HG03442 (cell line): ENCODE measurements at regions not wholly inside any gene's neighbourhood (a gene's known extent, or its start where the extent isn't known, plus 50 kb on each side); places are given as distances from the start of the nearest gene placed in this dataset.
A peak's percentile ranks its signal among the peaks of the same experiment; 100 is the strongest.
"Not testable (repeated sequence)": the region's sequence is repeated elsewhere in the genome, so short reads cannot be mapped to it uniquely, and the experiment has no call there.

ENCODE experiments used
- ATAC-seq: cut with Tn5 transposase; IDR thresholded peaks from one replicate; pipeline ENCODE4 v1.9.1; 2021; ENCODE audit warnings: mild to moderate bottlenecking, moderate library complexity; ENCODE audit not compliant: unreplicated experiment

DNA sequence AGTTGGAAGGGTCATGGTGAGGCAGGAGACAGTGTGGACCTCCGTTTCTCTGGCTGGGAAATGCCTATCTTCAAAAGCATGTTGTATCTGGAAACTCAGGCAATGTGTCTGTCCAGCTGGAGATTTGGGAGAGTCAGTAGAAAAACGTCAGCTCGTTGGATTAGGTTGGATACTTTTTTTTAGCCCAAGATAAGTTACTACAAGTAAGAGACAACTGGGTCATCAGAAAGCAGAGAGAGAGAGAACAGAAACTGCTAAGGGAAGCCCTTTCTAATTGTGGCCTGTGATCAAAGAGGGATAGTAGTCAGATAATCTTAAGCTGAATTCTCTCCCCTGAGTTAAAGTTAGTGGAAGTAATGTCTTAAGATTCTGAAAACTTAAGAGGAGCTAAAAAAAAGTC is 78.9 kb upstream of the ZNF280D start:
- no peak for ATAC-seq

DNA sequence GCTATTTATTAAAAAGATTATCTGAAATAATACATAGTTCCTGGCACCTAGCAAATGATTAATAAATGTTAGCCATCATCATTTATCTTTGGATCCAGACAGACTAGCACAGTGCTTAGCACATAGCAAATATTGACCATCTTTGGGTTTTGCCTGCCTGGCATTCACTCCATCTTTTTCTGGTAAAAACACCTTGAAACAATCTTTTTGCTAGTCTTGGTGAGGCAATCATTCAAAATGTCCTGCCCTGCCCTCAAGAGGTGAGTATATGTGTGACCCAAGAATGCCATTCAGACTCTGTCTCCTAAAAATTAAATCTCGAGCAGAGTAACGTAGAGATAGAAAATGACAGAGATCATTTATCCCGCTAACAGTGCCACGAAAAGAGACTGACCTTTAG is 78.3 kb upstream of the ZNF280D start:
- no peak for ATAC-seq

DNA sequence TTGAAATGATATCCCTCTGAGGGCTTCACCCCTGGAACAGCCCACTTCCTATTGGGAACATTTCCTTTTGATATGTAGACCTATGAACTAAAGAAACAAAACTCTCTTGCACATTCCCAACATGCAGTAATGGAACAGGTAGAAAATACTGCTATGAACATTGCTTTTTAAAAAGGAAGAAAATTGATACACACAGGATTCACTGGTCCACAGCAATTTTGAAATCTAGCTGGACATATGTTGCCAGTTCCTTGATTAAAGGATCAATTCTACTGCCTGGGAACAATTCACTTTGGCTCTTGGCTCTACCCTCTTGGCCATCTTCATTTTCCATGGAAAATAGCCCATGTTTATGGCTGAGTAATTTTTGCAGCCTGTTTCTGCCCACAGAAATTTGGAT is 74.9 kb upstream of the ZNF280D start:
- ATAC-seq, result no peak

DNA sequence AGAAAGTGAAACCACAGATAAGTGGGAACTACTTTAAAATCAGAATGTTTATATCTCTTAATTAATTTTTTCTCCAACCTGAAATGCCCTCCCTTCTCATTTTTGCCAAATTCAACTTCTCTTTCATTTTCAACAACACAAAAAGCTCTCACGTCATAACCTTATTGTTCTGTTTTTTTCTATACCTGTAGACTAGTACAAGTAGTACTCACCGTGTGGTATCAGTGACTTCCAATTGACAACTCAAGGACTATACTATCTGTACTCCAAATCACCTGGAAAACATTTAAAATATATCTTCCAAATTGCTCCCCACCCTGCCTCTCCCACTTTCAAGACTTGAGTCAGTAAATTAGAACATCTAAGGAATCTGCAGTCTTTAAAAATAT is 72.8 kb upstream of the ZNF280D start:
- no peak for ATAC-seq

DNA sequence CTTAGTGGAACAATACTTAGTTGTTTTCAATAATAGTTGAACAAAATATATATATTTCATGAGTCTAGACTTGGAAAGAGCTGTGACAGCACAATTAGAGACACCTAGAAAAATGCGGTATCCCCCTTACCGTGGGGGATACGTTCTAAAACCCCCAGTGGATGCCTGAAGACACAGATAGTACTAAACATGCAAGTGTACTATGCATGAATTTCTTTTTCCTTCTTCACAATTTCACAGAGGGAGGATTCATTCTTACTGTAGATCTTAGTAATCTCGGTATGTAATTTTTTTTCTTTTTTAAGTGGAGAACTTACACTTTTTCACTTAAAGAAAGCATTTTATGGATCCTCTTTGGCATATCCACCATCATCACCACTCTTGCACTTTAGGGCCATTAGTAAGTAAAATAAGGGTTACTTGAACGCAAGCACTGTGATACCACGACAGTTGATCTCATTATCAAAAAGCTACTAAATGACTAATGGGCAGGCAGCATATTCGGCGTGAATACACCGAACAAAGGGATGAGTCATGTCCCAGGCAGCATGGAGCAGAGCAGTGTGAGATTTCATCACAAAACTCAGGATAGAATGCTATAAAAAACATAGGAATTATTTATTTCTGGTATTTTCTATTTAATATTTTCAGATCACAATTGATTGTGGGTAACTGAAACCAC is 72.3 kb upstream of the ZNF280D start:
- ATAC-seq, result peak; percentile 82

DNA sequence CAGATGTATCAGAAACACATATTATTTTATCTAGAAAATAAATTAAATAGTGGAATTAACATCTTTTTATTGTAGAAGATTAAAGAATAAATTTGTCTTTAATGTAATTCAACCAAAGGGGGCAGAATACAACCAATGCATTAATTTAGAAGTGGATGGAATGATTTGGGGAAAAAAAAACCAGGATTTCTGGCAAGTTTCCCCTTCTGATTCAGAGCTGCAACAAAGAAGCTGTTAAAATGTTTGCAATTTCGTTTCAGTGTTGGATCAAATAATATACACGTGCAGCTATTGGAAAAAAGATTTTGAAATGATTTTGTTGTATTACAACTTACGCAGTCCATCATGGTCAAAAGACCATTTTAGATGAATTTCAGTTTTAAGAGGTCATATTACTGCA is 71.6 kb upstream of the ZNF280D start:
- no peak for ATAC-seq

DNA sequence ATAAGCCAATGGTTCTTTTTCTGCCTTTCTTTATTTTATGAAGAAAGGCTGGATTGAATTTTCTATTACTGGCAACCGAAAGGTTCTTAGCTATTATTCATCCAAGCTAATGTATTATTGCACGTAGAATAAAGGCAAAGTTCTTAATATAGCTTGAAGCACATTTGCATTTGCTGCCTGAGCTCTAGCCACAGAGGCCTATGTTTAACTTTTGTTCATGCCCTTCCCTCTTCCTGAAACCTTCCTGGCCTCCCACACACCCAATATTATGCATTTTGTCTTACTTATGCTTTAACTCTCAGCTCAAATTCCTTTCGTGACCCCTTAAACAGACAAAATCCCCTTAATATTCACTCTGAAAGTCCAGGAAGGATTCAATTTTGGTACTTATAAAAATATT is 71.0 kb upstream of the ZNF280D start:
- peak; percentile 44 for ATAC-seq

DNA sequence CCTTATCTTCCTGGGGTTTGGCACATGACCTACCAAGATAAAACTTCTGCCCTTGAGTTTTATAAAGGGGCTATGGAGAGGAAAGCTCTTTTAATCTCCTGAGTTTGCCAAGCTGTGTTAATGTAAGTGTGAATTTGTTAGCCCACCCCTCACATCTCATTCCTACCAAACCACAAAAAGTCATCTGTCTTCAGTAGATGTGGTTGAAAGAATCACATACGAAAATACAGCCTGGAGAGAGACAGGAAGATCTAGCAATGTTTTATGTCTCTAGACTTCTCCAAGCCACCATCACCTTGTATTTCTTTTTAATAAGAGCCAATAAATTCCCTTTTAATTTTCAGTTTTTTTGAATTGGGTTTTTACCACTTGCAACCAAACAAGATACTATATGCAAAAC is 68.9 kb upstream of the ZNF280D start:
- ATAC-seq, result no peak

DNA sequence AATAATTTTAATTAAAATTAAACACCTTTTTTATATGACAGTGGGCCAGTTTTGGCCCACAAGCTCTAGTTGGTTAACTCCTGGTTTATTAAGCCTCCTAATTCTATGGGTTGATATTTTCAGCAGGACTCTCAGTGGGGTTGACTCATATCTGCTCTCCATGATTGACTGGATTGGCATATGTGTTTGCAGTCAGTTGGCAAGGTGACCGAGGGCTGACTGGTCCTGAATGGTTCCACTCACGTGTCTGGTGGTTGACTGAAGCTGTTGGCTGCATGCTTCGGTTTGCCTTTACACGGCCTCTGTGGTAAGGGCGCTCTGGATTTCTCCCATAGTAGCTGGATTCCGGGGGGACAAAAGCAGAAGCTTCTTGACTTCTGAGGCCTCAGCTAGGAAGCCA is 65.3 kb upstream of the ZNF280D start:
- peak; percentile 96 for ATAC-seq

DNA sequence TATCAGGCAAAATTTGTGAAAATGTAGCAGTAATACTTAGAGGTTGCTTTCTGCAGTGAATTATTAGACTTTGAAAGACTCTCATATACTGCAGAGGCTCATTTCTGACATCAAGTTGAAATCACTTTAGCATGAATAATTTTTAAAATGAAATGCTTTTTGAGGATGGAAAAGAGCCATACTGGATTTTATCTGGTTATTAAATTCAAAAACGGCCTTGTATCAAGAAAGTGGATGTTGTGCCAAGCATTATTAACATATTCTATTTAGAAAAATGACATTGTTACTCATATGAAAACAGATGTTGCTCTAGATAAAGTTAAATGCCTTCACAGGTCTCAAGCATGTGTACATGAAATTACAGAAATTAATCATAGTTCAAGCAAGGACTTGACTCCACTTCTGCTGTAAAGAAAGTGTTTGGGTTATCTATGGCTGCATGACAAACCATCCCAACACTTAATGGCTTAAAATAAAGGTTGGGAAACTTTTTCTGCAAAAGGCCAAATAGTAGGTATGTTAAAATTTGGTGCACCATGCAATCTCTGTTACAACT is 64.5 kb upstream of the ZNF280D start:
- ATAC-seq, result no peak

DNA sequence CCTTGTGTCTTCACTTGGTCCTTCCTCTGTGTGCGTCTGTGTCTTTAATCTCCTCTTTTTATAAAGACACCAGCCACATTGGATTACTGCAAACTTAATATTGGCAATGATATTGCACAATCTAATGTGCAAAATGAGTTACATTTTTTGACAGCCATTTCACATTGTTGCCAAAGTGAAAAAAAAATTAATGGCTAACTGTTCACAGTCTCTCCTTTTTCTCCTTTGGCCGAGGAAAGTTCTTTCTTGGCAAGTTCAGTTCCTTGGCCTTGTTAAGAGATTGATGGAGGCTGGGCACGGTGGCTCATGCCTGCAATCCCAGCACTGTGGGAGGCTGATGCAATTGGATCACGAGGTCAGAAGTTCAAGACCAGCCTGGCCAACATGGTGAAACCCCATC is 62.2 kb upstream of the ZNF280D start:
- no peak for ATAC-seq

DNA sequence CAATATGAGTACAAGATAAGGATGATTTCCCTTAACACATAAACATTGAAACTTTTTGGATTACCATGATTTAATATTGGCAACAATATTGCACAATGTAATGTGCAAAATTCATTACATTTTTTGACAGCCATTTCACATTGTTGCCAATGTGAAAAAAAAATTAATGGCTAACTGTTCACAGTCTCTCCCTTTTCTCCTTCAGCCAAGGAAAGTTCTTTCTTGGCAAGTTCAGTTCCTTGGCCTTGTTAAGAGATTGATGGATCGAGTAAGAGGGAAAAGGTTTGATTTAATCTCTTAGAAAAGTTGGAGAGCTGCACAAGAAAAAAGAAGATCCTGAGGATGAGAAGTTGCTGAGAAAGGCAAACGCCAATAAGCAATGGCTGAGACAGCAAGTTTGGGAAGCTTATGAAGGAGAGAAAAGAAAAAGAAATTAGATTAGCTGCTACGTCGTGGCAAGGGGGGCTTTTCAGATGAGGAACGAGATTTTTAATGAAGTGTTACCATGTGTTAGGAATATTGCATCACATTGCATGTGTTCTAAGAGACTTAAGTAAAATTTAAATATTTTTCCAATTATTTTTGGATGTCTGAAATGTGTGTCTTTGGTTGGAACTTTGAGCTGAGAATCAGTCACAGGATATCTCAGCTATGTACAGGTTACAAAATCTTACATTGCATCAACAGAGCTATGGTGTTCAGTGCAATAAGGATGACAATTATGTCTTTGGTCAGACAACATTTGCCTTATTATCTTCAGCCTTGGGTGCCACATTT is 61.4 kb upstream of the ZNF280D start:
- no peak for ATAC-seq

DNA sequence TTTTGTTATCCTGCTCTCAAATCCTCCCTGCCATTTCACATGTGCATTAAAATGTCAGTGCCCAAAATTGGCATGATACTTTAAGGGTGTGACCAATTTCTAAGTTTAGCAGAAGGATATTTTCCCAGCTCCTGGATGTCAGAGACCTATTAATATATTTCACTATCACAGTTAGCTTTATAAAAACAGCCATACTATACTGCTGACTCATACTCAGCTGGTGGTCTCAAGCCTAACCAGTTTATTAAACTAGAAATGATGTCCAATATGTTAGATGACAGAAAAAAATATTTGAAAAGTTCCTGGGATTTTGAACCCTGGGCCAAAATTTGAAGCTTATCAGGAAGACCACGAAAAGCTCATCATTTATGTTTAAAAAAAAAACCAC is 60.9 kb upstream of the ZNF280D start:
- ATAC-seq, result no peak

DNA sequence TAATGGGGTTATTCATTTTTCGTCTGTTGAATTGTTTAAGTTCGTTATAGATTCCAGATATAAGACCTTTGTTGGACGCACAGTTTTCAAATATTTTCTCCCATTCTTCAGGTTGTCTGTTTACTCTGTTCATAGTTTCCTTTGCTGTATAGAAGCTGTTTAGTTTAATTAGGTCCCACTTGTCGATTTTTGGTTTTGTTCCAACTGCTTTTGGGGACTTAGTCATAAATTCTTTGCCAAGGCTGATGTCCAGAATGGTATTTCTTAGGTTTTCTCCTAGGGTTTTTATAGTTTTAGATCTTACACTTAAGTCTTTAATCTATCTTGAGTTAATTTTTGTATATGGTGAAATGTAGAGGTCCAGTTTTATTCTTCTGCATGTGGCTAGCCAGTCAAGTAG is 58.9 kb upstream of the ZNF280D start:
- no peak for ATAC-seq

DNA sequence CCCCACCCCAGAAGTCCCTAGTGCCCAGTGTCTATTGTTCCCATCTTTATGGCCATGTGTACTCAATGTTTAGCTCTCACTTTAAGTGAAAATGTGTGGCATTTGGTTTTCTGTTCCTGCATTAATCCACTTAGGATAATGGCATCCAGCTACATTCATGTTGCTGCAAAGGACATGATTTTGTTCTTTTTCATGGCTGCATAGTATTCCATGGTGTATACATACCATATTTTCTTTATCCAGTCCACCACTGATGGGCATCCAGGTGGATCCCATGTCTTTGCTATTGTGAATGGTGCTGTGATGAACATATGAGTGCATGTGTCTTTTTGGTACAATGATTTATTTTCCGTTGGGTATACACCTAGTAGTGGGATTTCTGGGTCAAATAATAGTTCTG is 58.2 kb upstream of the ZNF280D start:
- ATAC-seq, result not testable (repeated sequence)

DNA sequence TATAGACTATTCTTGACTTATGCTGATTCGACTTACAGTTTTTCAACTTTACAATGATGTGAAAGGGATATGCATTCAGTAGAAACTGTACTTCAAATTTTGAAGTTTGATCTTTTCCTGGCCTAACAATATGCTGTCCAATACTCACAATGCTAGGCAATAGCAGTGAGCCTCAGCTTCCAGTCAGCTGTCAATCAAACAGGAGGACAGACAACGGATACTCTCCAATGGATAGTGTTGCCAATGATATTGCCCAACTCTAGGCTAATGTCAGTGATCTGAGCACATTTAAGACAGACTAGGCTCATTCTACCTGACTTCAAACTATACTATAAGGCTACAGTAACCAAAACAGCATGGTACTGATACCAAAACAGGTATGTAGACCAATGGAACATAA is 55.0 kb upstream of the ZNF280D start:
- no peak for ATAC-seq

DNA sequence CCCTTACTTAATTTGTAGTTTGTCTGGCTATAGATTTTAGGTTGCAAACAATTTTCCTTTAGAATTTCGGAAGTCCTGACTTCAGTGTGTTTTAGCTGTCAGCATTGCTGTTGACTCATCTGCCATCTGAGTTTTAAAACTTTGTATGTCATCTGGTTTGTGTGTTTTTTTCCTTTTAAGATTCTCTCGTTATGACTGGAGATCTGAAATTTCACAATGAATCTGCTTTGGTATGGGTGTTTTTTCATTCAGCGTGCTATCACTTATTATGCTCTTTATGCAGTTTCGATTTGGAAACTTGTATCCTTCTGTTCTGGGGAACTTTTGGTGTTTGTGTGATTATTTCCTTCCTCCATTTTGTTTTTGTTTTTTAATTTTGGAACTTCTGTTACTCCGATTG is 53.7 kb upstream of the ZNF280D start:
- ATAC-seq, result peak; percentile 86

DNA sequence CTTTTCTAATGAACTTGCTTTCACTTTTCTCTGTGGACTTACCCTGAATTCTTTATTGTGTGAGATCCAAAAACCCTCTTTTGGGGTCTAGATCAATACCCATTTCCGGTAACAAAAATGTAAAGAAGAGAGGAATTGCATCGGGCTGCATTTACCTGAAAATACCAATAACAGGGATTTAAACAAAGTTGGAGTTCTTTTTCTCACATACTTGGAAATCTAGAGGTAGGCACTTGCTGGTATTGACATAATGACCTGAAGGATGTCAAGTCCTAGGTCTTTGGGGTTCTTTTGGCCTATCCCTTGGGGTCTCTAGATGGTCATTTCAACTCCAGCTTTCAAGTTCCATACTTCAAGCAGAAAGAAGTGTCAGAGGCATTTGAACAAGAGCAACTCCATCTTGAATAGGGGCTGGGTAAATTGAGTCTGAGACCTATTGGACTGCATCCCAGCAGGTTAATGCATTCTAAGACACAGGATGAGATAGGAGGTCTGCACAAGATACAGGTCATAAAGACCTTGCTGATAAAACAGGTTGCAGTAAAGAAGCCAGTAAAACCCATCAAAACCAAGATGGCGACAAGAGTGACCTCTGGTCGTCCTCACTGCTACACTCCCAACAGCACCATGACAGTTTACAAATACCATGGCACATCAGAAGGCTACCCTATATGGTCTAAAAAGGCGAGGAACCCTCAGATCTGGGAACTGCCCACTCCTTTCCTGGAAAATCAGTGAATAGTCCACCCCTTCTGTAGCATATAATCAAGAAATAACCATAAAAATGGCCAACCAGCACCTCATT is 50.8 kb upstream of the ZNF280D start:
- ATAC-seq, result no peak

DNA sequence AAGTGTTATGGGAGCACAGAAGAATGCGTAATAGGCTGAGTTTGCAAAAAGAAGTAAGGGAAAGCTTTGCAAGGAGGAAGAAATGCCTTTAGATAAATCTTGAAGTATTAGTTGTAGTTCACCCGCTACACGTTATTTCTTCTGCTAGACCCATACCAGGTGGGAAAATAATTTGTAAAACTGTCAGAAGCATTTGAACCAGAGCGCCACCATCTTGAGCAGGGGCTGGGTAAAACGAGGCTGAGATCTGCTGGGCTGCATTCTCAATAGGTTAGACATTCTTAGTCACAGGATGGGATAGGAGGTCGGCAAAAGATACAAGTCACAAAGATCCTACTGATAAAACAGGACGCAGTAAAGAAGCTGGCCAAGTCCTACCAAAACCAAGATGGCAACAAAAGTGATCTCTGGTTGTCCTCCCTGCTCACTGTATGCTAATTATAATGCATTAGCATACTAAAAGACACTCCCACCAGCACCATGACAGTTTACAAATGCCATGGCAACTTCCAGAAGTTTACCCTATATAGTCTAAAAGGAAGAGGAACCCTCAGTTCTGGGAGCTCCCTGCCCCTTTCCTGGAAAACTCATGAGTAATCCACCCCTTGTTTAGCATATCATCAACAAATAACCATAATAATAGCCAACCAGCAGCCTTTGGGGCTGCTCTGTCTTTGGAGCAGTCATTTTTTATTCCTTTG is 50.0 kb upstream of the ZNF280D start:
- ATAC-seq, result no peak
